ENCODE measurements at regions not wholly inside any gene's neighbourhood (a gene's known extent, or its start where the extent isn't known, plus 50 kb on each side); places are given as distances from the start of the nearest gene placed in this dataset.

GRCh38 chr3:81908561-81908960, 147.1 kb upstream of the GBE1 start:
- Histone ChIP-seq H3K27me3 (ENCODE audit: insufficient read depth) (no peaks in the 10 kb centered on the region), H3K36me3 (ENCODE audit: insufficient read depth) (no peaks in the 10 kb centered on the region; the same call in 1 of the 2 replicates), H3K9me2 (ENCODE audit: insufficient read depth) (no peaks in the 10 kb centered on the region), H3K27ac (ENCODE audit: low read depth) (no peak overlapping the region), H3K79me2 (replicated peaks; ENCODE audit: insufficient read depth) (no peaks in the 10 kb centered on the region), H3K4me1 (ENCODE audit: insufficient read depth) (peaks cover 2% of the 10 kb centered on the region; the same call in 1 of the 2 replicates), H2AFZ (no peak overlapping the region), H3K4me2 (no peak overlapping the region), H4K20me1 (replicated peaks; ENCODE audit: insufficient read depth) (no peaks in the 10 kb centered on the region), H3K4me3 (no peak overlapping the region), H3F3A (replicated peaks; ENCODE audit: low read depth) (no peaks in the 10 kb centered on the region)
- Mint-ChIP-seq H3K36me3 (ENCODE audit: low read depth) (peaks cover 4% of the 10 kb centered on the region; the same call in 2 of the 3 replicates), H3K4me1 (no peaks in the 10 kb centered on the region; the same call in 2 of the 3 replicates), H3K4me3 (no peak overlapping the region), H3K27me3 (ENCODE audit: insufficient read depth, low read depth, poor library complexity) (peaks cover 2% of the 10 kb centered on the region), H3K27ac (no peak overlapping the region), H3K9me3 (peaks cover 12% of the 10 kb centered on the region)
- TF ChIP-seq JUNB (IDR thresholded peaks at IDR 0.05; ENCODE audit: unreplicated experiment) (no peak), EZH2 (IDR thresholded peaks at IDR 0.05; ENCODE audit: low read depth, unreplicated experiment) (no peak), STAT1 (IDR thresholded peaks at IDR 0.05; ENCODE audit: unreplicated experiment) (no peak), ZNF114 (CRISPR knock-in tag; IDR thresholded peaks at IDR 0.05) (no peak), ZNF462 (CRISPR knock-in tag; IDR thresholded peaks at IDR 0.05) (no peak), ZNF331 (CRISPR knock-in tag; IDR thresholded peaks at IDR 0.05; ENCODE audit: low read depth) (no peak), EZH2phosphoT487 (IDR thresholded peaks at IDR 0.05; ENCODE audit: unreplicated experiment) (no peak), CTCF (conservative IDR thresholded peaks at IDR 0.05; ENCODE audit: low read depth in 2 of 2) (no peak), ETS1 (IDR thresholded peaks at IDR 0.05) (no peak), POLR2AphosphoS5 (IDR thresholded peaks at IDR 0.05; ENCODE audit: low read depth) (no peak), NANOG (IDR thresholded peaks at IDR 0.05; ENCODE audit: borderline replicate concordance) (no peak)
- no peak for DNase-seq (ENCODE audit: low spot score)
- ATAC-seq: no peak
